D721Med (cell line): ENCODE measurements at regions not wholly inside any gene's neighbourhood (a gene's known extent, or its start where the extent isn't known, plus 50 kb on each side); places are given as distances from the start of the nearest gene placed in this dataset.

Source experiments
- DNase-seq: peaks from one replicate; pipeline ENCODE4 v3.0.0; 2011; ENCODE audit warnings: low spot score; ENCODE audit not compliant: insufficient read length
- FAIRE-seq: peaks from 2 replicates; lab custom pipeline; 2011; peaks lifted over from hg19 to GRCh38; lab: Jason Lieb, UNC
- TF ChIP-seq, protein P1 (sequence below): IDR thresholded peaks from 2 replicates; pipeline ENCODE4 v1.5.1; 2012; ENCODE audit warnings: mild to moderate bottlenecking, control low read depth; ENCODE audit not compliant: insufficient read depth; ENCODE audit errors: missing control alignments

DNA sequence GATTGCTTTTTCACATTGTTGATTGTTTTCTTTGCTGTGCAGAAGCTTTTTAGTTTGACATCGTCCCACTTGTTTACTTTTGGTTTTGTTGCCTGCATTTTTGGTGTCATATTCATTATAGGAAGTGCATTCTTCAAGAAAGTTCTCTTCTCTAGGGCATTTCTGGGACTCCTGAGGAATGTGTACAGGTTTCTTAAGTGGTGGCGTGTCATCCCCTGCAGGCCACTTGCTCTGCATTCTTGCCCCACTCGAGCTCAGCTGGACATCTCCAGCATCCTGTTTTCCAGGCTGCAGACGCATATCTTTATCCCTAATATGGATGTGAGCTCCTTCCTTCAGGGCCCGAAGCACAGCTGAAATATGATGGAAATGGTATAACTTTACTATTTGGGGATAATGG, 255.6 kb upstream of the HABP2 start:
- DNase-seq = no peak
- TF ChIP-seq, protein P1, sequence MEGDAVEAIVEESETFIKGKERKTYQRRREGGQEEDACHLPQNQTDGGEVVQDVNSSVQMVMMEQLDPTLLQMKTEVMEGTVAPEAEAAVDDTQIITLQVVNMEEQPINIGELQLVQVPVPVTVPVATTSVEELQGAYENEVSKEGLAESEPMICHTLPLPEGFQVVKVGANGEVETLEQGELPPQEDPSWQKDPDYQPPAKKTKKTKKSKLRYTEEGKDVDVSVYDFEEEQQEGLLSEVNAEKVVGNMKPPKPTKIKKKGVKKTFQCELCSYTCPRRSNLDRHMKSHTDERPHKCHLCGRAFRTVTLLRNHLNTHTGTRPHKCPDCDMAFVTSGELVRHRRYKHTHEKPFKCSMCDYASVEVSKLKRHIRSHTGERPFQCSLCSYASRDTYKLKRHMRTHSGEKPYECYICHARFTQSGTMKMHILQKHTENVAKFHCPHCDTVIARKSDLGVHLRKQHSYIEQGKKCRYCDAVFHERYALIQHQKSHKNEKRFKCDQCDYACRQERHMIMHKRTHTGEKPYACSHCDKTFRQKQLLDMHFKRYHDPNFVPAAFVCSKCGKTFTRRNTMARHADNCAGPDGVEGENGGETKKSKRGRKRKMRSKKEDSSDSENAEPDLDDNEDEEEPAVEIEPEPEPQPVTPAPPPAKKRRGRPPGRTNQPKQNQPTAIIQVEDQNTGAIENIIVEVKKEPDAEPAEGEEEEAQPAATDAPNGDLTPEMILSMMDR = no peak

DNA sequence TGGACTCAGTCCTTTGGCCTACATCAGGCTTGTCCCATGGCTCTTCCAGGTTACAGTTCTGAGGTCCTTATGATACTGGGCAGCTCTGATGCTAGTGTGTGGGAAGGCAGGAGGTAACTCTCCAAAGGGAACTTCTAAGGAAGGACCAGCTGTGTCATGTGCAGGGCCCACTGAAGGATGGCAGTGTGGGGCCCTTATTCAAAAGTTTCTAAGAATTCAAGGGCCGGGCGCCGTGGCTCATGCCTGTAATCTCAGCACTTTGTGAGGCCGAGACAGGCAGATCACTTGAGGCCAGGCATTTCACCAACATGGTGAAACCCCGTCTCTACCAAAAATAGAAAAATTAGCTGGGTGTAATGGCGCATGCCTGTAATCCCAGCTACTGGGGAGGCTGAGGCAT, 254.2 kb upstream of the HABP2 start:
- no peak for FAIRE-seq

More for the DNA sequence above, 255.6 kb upstream of the HABP2 start:
- no peak for FAIRE-seq

DNA sequence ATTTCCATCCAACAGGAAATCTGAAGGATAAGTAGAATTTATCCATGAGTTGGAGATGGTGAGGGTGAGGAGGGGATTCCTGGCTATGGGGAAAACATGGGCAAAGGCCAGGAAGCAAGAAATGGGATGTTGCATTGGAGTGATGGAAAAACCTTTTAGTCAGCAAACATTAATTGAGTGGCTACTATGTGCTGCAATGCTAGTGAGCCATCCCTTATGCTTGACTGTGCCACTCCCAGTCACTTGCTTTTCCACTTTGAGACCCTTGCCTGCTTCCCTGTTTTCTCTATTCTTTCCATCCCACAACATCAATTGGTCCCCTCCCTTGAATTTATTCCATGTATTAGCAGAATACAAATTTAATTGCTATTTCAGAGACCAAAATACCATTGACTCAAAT, 252.7 kb upstream of the HABP2 start:
- FAIRE-seq (no peak), DNase-seq (no peak)
- TF ChIP-seq, protein P1 = no peak

More for the DNA sequence above, 254.2 kb upstream of the HABP2 start:
- TF ChIP-seq, protein P1 = no peak
- DNase-seq = no peak

DNA sequence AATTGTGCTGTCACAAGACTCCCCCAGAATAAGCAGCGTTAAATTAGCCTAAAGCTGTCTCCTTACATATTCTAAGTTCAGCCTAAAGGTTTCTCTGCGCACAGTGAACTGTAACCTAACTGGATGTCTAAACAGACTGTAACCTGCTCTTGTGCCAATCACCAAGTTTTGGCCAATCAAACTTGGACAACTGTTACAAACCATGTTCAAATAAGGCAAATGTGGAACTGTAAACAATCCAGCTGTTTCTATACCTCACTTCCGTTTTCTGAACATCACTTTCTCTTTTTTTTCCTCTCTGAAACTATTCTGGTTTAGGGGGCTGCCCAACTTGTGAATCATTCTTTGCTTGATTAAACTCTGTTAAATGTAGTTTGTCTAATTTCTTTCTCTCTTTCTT, 252.2 kb upstream of the HABP2 start:
- no peak for FAIRE-seq
- DNase-seq = no peak
- TF ChIP-seq, protein P1 = no peak

DNA sequence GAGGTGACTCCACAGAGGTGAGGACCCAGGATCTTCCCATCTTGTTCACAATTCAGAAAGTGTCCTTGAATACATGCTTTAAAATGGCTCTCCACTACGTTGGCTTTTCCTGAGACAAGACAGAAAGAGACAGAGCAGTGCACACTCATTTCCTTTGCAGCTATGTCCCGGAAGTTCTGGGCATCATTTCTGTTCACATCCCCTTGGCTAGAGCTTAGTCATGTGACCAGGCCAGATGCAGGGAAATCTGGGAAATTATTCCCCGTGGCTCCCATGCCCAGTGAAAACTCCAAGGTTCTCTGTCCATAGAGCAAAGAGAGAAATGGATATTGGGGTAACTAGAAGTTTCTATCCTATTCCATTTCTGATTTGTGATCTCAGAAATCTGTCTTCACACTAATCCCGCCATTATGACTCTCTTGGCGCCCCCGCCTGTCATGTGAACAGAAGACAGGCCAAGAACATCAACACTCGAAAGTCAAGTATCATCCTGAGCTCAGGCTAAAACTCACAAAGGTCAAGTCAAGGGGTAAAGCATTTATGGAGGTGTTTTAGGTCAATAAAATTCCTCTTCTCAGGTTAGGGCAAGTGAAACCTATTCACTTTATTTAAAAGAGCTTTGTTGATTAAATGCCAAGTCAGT, 251.4 kb upstream of the HABP2 start:
- no peak for DNase-seq
- TF ChIP-seq, protein P1 = no peak
- no peak for FAIRE-seq

DNA sequence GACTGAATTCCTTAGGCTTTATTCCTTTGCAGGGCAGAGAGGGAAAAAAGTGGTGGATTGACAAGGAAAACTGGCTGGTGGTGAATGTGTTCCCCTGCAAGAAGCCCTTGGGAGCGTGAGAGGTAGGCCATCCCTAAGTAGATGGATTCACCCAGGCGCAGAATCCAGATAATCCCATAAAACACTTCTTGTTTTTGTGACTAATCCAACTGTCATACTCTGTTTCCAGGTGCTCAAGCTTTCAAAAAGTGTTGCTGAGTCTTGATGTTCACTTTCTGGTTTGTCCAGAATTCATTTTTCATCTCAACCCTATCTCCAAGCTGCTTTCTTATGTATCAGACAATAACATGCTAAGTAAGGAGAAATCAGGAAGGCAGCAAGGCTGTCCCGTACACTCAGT, 250.8 kb upstream of the HABP2 start:
- TF ChIP-seq, protein P1 = no peak
- FAIRE-seq (no peak), DNase-seq (no peak)

DNA sequence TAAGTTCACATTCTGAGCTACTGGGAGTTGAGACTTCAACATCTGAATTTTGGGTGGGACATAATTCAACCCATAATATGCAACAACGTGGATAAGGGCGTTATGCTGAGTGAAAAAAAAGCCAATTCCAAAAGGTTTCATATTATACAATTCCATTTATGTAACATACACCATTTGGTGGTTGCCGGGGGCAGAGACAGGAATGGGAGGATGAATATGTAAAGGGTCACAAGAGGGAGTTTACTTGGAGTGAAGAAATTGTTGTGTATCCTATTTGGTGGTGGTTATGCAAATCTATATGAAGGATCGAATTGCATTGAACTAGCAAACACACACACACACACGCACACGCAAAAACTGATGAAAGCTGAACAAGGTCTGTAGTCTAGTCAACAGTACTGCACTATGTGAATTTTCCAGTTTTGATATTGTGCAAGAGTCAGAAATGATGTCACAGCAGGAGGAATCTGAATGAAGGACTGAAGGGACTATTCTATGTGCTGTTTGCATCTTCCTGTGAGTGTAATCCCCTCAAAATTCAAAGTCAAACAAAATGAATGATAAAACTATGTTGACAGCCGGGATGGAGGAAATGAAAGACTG, 249.2 kb upstream of the HABP2 start:
- TF ChIP-seq, protein P1 = no peak
- FAIRE-seq (no peak), DNase-seq (no peak)
